ENCODE measurements at regions not wholly inside any gene's neighbourhood (a gene's known extent, or its start where the extent isn't known, plus 50 kb on each side); places are given as distances from the start of the nearest gene placed in this dataset.

DNA sequence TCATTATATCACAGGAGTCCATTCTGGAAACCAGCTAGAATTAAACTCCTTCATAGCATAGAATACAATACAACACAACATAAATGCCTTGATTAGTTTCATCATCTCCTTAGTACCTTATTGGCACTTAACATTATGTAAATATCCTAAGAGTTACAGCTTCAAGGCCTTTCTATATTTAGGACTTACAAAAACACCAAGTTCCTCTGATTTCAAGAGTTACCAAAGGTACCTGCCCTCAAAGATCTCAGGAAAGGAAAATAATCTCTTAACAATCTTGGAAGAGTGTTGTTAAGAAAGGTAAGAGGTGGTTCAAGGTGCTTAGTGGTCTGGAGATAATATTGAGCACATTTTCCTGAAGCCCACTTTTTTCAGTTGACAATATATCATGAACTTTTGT, 477.7 kb downstream of the IGSF11 start:
- H3K4me3 Mint-ChIP-seq, result no peak overlapping the region
- H3K27ac Mint-ChIP-seq, result no peak overlapping the region
- DNase-seq (ENCODE audit: extremely low spot score, unreplicated experiment), result no peak
- H3K36me3 Mint-ChIP-seq, result no peaks in the 10 kb centered on the region
- TF ChIP-seq CTCF (conservative IDR thresholded peaks at IDR 0.05), result no peak
- H3K27me3 Mint-ChIP-seq, result peaks cover 20% of the 10 kb centered on the region
- H3K4me1 Mint-ChIP-seq (ENCODE audit: unreplicated experiment), result no peaks in the 10 kb centered on the region
- H3K9me3 Mint-ChIP-seq, result no peaks in the 10 kb centered on the region

DNA sequence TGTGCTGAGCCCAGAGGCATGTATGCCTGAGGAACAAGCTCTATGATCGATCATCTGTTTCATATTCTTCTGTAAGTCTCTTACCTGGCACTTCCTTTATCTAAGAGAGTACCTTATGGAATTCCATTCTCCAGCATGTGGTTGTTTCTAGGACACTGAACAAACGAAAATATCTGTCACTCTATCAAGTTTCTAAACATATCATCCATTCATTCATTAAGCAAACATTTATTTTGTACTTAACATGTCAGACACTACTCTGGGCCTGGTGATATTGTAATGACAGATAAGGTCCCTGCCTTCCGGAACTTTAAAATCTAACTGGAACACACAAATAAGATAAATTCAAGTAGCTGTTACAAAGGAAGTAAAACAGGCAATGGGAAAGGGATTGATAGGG, 477.1 kb downstream of the IGSF11 start:
- no peak for TF ChIP-seq CTCF (conservative IDR thresholded peaks at IDR 0.05)
- Mint-ChIP-seq H3K9me3 (no peaks in the 10 kb centered on the region), H3K27ac (no peak overlapping the region), H3K36me3 (no peaks in the 10 kb centered on the region), H3K4me1 (ENCODE audit: unreplicated experiment) (no peaks in the 10 kb centered on the region), H3K4me3 (no peak overlapping the region), H3K27me3 (peaks cover 20% of the 10 kb centered on the region)
- DNase-seq (ENCODE audit: extremely low spot score, unreplicated experiment), result no peak

- Mint-ChIP-seq H3K9me3 (no peaks in the 10 kb centered on the region), H3K27ac (no peak overlapping the region), H3K4me1 (ENCODE audit: unreplicated experiment) (no peaks in the 10 kb centered on the region), H3K4me3 (no peak overlapping the region), H3K36me3 (no peaks in the 10 kb centered on the region), H3K27me3 (peaks cover 18% of the 10 kb centered on the region)
- DNase-seq (ENCODE audit: extremely low spot score, unreplicated experiment), result no peak
- TF ChIP-seq CTCF (conservative IDR thresholded peaks at IDR 0.05), result no peak
Observed at GRCh38 chr3:118559286-118559685, 475.4 kb downstream of the IGSF11 start.

- Mint-ChIP-seq H3K27ac (no peak overlapping the region), H3K36me3 (no peaks in the 10 kb centered on the region), H3K27me3 (peaks cover 7% of the 10 kb centered on the region), H3K4me1 (ENCODE audit: unreplicated experiment) (no peaks in the 10 kb centered on the region), H3K9me3 (peaks cover 16% of the 10 kb centered on the region), H3K4me3 (no peak overlapping the region)
- no peak for DNase-seq (ENCODE audit: extremely low spot score, unreplicated experiment)
- no peak for TF ChIP-seq CTCF (conservative IDR thresholded peaks at IDR 0.05)
Observed at GRCh38 chr3:118564800-118565199, 469.8 kb downstream of the IGSF11 start.

GRCh38 chr3:118573912-118574311, 460.7 kb downstream of the IGSF11 start:
- H3K36me3 Mint-ChIP-seq, result no peaks in the 10 kb centered on the region
- peaks cover 12% of the 10 kb centered on the region for H3K27me3 Mint-ChIP-seq
- H3K9me3 Mint-ChIP-seq, result peaks cover 11% of the 10 kb centered on the region
- TF ChIP-seq CTCF (conservative IDR thresholded peaks at IDR 0.05), result no peak
- DNase-seq (ENCODE audit: extremely low spot score, unreplicated experiment), result no peak
- no peak overlapping the region for H3K27ac Mint-ChIP-seq
- H3K4me1 Mint-ChIP-seq (ENCODE audit: unreplicated experiment), result peaks cover 15% of the 10 kb centered on the region
- H3K4me3 Mint-ChIP-seq, result no peak overlapping the region

Measured in type B pancreatic cell (in vitro differentiated cells).